HG03039 (cell line): ENCODE measurements at regions not wholly inside any gene's neighbourhood (a gene's known extent, or its start where the extent isn't known, plus 50 kb on each side); places are given as distances from the start of the nearest gene placed in this dataset.
"Not testable (repeated sequence)": the region's sequence is repeated elsewhere in the genome, so short reads cannot be mapped to it uniquely, and the experiment has no call there.

Experiments
- ATAC-seq: cut with Tn5 transposase; IDR thresholded peaks from one replicate; pipeline ENCODE4 v1.9.1; 2021; ENCODE audit warnings: mild to moderate bottlenecking, moderate library complexity; ENCODE audit not compliant: unreplicated experiment

DNA sequence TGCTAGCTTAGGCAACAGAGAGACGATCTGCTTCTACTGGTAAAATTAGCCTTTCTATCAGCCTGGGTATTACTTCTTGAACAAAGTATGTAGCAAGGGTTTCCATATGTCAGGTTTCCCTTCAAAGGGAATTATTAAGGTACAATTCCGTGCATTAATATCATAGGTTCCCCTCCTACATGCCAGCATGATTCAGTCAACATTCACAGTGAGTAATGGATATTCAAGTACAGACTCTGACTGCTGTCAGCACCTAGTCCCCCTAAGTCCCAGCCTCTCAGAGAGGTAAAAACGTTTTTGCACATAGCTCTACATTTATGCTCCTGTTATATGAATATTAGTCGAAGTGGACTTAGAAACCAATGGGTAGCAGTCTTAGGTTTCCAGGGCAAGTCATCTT is 322.4 kb upstream of the CCNG1 start:
- no peak for ATAC-seq

DNA sequence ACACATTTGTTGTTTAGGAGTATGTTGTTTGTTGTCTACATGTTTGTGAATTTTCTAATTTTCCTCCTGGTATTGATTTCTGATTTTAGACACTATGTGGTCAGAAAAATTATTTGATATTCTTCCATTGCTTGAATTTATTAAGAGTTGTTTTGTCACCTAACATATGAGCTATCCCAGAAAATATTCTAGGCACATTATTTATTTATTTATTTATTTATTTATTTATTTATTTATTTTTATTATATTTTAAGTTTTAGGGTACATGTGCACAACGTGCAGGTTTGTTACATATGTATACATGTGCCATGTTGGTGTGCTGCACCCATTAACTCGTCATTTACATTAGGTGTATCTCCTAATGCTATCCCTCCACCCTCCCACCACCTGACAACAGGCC is 320.8 kb upstream of the CCNG1 start:
- not testable (repeated sequence) for ATAC-seq

DNA sequence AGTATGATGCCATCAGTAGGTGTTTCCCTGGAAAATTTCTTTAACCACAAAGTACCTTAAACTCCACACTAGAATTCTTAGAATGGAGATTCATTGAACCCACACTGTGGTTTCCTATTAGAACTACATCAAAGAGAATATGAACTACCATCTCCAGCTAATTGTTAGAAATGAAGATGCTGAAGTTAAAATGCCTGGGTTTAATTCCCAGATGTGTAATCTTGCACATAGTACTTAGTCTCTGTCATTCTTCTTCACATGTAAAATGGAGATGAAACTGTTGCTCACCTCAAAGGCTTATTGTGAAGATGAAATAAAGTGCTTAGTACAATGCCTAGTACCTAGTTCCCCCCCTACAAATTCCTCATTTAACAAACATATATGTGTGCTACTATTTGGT is 303.3 kb upstream of the CCNG1 start:
- no peak for ATAC-seq

DNA sequence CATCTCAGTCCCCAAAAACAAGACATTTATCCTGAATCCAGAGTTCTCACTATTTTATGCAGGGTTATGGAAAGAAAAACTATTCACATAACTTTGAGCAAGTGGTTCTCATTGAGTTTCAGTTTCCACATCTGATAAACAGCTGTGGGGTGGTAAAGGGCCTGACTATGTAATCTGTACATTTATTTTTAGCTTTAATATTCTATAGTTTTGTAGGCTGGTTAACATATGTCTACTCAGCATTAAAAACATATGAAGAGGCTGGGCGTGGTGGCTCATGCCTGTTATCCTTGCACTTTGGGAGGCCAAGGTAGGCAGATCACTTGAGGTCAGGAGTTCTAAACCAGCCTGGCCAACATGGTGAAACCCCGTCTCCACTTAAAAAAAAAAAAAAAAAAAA is 301.5 kb upstream of the CCNG1 start:
- ATAC-seq: no peak

DNA sequence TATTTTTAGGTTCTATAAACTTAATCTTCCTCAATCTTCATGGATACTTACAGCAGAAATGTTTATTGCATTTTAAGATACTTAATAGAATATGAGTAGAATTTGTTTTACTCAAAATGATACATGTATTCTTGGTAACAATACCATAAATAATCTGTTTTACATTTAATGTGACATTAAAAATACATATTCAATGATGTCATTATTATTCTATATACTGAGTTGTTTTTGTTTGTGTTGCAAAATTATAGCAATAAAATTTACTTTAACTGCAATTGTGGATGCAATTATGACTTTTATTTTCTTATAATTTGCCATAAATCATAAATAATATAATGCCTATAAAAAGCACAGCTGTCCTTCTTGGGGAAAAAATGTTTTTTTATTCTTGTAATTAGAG is 275.9 kb upstream of the CCNG1 start:
- ATAC-seq: no peak

DNA sequence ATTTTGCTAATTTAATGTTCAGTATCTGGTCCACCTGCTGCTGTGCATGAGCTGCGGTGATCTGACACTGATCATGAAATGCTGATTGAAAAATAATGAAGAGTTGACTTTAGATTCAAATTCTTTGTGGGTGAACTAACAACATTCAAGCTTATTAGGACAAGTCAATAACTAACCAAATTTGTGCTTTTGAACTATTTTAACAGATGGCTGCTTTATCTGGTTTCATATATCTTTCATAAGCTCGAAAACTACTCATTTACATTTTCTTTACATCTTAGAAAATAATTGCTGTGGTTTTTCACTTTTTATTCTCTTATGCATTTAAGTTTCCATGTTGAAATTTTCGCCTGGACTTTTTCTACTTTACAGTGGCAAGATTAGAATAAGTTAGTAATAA is 274.8 kb upstream of the CCNG1 start:
- ATAC-seq: no peak

DNA sequence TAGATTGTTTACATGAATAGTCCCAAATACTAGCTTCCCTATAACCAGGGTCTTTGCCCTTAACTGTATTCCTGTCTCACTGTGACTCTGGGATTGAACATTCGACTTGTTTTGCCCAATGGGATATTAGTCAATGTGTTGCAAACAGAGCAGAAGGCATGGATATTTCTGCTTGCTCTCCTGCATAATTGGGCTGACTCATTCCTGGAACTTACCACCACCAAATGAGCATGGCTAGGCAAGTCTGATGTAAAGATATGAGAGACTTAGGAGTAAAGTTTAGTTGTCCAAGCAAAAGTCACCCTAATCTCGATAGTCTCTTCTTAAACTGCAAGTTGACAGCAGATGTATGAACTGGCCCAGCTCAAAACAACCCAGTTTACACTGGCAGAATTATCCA is 273.5 kb upstream of the CCNG1 start:
- no peak for ATAC-seq

DNA sequence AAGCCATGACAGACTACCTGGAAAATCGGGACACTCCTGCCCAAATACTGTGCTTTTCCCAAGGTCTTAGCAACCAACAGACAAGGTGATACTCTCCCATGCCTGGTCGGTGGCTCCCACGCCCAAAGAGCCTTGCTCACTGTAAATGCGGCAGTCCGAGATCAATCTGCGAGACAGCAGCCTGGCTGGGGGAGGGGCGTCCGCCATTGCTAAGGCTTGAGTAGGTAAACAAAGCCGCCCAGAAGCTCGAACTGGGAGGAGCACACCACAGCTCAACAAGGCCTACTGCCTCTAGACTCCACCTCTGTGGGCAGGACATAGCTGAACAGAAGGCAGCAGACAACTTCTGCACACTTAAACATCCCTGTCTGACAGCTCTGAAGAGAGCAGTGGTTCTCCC is 272.1 kb upstream of the CCNG1 start:
- no peak for ATAC-seq

DNA sequence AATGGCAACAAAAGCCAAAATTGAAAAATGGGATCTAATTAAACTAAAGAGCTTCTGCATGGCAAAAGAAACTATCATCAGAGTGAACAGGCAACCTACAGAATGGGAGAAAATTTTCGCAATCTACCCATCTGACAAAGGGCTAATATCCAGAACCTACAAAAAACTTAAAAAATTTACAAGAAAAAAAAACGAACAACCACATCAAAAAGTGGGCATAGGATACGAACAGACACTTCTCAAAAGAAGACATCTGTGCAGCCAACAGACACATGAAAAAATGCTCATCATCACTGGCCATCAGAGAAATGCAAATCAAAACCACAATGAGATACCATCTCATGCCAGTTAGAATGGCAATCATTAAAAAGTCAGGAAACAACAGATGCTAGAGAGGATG is 267.2 kb upstream of the CCNG1 start:
- ATAC-seq: not testable (repeated sequence)

DNA sequence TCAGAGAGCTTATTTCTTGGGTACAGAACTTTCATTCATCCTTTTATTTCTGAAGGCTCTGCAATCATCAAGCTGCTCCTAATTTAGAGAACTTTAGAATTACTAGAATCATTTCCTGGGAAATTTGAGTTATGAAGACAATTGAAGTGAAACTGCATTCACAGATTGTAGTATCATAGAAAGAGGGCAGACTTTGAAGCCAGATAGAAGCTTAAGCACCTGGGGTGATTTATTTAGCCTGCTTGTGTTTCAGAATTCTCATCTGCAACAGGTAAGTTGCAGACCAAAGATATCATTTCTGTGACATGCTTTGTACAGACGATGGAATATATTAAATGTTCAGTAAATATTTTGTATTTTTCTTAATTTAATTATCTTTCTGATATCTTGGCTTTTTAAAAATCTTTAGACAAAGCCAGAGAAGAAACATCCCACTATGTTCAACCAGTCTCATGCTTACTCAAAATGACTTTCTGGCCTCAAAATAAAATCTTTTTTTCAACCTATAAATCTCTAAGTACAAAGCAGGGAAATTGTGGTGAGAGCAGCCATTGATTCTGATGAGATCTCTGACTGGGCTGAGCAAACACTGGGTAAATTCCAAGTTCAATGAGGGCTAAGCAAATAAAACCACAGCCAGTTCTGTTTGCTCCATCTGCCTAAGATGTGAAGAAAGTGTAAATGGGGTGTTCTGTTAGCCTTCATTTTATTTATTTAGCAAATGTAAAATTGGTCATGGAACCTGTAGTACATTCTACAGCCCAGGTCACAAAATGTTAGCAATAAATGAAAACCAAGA is 264.7 kb upstream of the CCNG1 start:
- no peak for ATAC-seq

DNA sequence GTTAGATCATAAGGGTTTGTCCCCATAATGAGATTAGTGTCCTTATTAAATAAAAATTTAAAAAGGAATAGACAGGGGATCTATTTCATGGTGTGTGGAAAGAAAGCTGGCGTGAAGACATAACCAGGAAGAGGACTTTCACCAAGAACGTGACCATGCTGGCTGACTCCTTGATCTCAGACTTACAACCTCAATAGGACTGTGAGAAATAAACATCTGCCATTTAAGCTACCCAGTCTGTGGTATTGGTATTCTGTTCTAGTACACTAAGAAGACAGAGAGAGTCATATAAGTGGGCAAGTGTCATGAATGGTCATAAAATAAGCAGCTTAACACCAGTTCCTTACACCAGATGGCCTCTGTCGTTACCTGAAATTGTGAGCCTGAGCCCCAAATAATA is 259.4 kb upstream of the CCNG1 start:
- no peak for ATAC-seq

DNA sequence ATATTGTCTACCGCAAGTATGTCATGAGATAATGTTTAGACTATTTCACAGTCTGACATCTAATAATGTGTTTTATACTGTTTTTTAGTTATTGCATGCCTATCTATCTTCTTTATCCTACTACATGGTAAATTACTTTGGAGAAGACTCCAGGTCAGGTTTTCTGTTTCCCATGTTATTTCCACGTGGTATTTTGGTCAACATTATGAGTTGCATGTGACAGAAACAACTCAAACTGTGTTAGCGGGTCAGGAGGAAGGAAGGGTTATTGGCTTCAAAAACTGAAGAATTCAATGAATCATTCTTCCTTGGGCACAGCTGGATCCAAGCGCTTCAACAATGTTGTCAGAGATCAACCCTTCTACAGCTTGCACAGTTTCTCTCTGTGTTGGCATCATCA is 252.1 kb upstream of the CCNG1 start:
- no peak for ATAC-seq

DNA sequence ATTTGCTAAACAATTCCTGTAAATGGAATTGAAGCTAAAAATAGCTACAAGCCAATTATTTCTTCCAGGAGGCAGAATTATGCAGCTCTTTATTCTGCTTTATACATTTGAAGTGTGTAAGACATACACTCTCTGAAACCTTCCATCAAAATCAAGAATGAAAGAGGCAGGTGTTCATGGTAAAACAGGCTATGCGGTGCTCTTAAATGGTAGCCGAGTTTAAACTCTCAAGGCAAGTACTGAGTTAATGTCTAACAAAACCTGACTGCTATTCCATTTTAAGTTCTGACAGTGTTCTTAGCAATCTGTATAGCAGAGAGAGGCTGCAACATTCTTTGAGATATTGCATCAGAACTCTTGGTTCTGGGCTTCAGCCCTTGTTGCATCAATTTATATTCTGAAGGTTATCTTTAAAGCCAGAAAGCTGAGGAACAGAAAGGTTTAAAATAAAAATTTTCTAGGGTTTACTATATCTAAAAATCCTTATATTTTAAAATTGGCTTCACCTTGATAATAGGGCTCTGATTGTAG is 248.3 kb upstream of the CCNG1 start:
- ATAC-seq: no peak

DNA sequence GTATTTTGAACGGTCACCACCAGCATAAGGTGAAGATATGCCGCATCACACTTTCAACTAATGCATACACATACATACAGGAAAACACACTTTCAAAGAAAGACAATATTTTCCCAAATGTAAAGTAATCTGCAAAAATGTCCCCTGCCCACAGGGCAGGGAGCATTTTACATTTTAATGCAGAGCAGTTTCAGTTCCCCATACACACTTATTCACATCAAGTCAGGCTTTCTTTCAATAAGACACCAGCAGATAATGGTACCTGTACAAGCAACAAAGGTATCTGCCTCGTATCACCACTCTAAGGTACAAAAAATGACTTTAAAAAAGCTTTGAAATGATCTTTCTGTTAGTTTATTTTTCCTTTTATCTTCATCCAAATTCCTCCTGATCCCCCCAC is 247.1 kb upstream of the CCNG1 start:
- ATAC-seq: peak; percentile 69

DNA sequence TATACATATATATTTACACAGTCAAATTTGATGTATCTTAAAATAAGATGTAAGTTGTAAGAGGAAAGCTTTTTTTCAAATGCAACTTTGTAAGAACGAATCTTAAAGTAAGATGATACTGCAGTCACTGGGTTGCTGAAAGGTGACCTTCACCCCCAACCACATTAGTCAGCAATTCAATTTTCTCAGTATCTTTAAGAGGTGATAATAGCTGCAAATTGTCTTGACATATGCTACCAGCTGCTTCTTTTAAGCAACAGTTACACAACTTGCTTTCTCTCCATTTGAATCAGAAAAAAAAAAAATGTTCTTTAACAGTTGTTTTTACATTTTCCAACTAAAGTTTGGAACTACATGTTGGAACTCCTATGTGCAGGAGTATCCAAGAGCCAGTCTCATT is 246.6 kb upstream of the CCNG1 start:
- no peak for ATAC-seq

DNA sequence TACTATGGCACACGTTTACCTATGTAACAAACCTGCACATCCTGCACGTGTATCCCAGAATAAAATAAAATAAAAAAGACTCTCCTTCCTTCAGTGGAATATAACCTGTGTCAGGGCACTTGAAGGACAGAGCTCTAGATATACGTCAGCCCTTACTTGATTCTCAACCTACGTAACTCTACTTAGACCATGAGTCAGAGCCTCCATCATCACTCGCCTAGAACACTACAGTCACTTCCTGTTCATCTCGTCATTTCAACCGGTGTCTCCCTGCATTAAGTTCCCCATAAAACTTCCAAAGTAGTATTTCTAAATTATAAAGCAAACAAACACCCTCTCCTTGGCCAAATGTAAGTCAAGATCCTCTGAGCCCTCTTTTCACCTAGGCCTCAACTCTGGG is 243.5 kb upstream of the CCNG1 start:
- no peak for ATAC-seq

DNA sequence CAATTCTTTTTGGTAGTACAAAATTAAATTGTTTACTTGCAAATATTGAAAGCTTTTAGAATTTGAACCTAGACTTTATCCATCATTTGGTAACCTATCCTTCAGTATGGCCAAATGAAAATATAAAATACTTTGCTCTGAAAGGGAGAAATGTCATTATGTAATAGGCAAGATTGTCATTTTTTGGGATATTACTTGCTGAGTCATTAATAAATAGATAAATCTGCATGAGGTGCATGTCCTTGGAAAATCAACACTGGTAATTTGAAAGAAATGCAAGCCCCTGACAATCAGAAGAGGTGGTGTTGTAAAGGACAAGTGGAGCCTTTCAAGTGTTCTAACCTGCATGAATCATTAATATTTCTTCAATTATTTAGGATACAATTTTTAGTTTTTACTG is 231.8 kb upstream of the CCNG1 start:
- ATAC-seq: no peak

DNA sequence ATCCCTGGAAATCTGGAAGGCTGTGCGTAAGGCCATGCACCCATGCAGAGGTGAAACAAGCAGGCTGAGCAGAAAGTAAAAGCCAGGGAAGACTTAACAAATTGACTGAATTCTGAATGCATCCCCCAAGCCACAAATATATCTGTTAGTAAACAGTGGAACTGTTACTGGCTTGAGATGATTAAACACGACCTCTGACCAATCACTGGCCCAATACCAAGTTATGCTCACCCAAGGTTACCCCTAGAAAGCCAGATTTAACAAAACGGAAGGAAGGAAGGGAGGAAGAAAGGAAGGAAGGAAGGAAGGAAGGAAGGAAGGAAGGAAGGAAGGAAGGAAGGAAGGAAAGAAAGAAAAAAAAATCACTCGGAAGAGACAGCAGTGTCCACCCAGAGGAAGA is 215.8 kb upstream of the CCNG1 start:
- ATAC-seq: no peak

DNA sequence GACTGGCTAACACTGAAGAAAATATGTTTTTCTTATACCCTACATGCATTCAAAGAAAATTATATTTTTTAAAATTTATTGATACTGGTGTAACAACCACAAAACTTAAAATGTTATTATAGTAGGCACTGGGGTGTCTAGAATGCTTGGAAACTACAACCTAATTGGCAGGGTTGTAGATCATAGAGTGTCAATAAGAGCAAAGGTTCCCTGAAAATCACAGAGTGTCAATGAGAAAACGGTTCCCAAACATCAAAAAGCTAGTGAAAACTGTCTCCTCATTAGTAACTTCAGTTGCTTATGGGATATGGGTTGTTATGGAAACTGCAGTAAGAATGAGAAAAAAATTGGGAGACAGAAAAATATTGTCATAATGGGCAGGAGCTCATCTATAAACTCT is 214.4 kb upstream of the CCNG1 start:
- no peak for ATAC-seq

DNA sequence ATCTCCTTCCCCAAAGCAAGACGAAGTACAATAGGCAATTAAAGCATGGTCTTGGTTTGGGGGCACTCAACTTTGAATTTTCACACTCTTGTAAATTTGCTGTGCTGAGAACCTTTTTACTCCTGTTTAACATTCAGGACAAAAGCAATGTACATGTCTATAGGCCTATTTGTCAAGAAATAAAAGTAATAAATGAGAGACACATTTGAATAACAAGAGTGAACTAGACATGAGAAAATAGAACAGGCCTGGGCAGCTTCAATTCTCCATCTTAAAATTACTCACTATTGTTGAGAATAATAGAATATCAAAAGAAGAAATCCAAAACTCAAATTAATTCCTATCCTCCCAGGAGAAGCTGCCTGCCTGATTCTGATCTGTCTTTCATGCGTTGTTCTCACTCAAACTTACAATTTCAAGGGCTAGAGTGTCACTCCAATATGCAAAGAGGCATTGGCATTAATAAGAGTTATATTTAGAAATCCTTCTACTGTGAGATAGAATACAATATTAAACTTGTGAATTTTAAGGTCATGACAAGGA is 192.9 kb upstream of the CCNG1 start:
- ATAC-seq: no peak

DNA sequence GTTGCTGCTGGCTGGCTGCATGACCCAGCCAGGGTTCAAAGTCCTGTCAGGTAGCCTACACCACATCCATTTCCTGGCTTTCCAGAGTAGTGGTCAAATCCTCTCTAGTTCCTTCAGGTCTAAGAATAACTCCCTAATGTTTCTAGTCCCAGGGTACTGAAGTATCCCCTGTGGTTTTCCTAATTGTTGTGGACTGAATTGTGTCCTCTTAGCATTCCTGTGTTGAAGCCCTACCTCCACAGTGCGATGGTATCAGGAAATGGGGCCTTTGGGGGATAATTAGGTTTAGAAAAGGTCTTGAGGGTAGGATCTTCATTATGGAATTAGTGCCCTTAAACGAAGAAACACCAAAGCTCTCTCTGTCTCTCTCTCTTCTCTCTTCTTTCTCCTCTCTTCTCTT is 191.8 kb upstream of the CCNG1 start:
- ATAC-seq: no peak

DNA sequence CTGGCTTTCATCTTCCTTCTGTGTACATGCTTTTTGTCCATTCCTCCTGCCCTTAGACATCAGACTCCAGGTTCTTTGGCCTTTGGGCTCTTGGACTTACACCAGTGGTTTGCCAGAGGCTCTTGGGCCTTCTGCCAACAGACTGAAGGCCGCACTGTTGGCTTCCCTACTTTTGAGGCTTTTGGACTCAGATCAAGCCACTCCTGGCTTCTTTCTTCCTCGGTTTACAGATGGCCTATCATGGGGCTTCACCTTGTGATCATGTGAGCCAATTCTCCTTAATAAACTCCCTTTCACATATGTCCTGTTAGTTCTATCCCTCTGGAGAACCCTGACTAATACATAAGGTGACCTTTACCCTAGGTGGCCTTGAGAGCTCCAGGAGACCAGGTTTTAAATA is 189.1 kb upstream of the CCNG1 start:
- no peak for ATAC-seq

DNA sequence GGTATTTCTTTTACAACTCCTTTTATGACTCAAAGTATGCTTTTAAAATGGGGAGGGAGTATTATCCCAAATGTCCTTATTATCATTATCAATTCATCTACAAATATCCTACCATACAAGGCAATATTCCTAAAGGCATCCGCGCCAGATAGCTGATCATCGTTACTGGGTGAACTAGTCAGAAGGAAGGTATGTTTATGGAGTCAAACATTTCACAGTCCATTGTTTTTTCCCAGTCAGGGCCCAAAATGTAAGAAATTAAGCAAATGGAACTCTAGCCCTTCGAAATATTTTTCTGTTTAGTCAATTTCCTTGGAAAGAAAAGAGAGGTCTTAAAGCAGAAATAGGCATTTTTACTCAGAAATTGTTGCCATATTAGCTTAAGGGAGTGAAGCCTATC is 188.5 kb upstream of the CCNG1 start:
- ATAC-seq: no peak
